ENCODE measurements at regions not wholly inside any gene's neighbourhood (a gene's known extent, or its start where the extent isn't known, plus 50 kb on each side); places are given as distances from the start of the nearest gene placed in this dataset.

DNA sequence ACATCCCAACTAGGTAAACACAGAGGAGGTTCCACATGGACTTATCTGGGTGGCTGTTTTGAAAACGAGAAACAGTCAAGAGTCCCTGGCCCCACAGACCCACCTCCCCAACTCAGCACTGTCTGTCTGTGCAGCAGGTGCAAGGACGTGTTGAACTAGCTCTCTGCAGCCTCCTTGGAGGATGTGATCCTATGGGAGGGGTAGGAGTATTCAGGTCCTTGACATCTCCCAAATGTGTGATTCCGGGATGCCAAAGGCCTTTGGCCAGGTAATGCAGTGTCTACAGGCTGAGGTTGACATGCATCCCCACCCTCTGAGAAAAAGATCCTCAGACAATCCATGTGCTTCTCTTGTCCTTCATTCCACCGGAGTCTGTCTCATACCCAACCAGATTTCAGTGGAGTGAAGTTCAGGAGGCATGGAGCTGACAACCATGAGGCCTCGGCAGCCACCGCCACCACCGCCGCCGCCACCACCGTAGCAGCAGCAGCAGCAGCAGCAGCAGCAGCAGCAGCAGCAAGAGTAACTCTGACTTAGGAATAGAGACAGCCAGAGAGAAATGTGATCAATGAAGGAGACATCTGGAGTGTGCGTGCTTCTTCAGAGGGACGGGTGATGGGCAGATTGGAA, 151.6 kb upstream of the CAMK1G start:
- TF ChIP-seq EZH2 (IDR thresholded peaks at IDR 0.05; ENCODE audit: low read depth, unreplicated experiment) (no peak), REST (IDR thresholded peaks at IDR 0.05; ENCODE audit: unreplicated experiment) (no peak), ZNF331 (CRISPR knock-in tag; IDR thresholded peaks at IDR 0.05; ENCODE audit: low read depth) (no peak), STAT1 (IDR thresholded peaks at IDR 0.05; ENCODE audit: unreplicated experiment) (no peak), POLR2AphosphoS5 (IDR thresholded peaks at IDR 0.05; ENCODE audit: low read depth) (0 out of 2 replicates have a peak, but pooled peaks have one; percentile 8), EZH2phosphoT487 (IDR thresholded peaks at IDR 0.05; ENCODE audit: unreplicated experiment) (no peak), NANOG (IDR thresholded peaks at IDR 0.05; ENCODE audit: borderline replicate concordance) (no peak), CREB1 (CRISPR knock-in tag; IDR thresholded peaks at IDR 0.05; ENCODE audit: low read depth) (no peak), JUNB (IDR thresholded peaks at IDR 0.05; ENCODE audit: unreplicated experiment) (no peak), ZNF462 (CRISPR knock-in tag; IDR thresholded peaks at IDR 0.05) (no peak), ZNF114 (CRISPR knock-in tag; IDR thresholded peaks at IDR 0.05) (no peak)
- TF ChIP-seq, protein P1, sequence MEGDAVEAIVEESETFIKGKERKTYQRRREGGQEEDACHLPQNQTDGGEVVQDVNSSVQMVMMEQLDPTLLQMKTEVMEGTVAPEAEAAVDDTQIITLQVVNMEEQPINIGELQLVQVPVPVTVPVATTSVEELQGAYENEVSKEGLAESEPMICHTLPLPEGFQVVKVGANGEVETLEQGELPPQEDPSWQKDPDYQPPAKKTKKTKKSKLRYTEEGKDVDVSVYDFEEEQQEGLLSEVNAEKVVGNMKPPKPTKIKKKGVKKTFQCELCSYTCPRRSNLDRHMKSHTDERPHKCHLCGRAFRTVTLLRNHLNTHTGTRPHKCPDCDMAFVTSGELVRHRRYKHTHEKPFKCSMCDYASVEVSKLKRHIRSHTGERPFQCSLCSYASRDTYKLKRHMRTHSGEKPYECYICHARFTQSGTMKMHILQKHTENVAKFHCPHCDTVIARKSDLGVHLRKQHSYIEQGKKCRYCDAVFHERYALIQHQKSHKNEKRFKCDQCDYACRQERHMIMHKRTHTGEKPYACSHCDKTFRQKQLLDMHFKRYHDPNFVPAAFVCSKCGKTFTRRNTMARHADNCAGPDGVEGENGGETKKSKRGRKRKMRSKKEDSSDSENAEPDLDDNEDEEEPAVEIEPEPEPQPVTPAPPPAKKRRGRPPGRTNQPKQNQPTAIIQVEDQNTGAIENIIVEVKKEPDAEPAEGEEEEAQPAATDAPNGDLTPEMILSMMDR (conservative IDR thresholded peaks at IDR 0.05; ENCODE audit: low read depth in 2 of 2) = no peak
- TF ChIP-seq, protein P2, sequence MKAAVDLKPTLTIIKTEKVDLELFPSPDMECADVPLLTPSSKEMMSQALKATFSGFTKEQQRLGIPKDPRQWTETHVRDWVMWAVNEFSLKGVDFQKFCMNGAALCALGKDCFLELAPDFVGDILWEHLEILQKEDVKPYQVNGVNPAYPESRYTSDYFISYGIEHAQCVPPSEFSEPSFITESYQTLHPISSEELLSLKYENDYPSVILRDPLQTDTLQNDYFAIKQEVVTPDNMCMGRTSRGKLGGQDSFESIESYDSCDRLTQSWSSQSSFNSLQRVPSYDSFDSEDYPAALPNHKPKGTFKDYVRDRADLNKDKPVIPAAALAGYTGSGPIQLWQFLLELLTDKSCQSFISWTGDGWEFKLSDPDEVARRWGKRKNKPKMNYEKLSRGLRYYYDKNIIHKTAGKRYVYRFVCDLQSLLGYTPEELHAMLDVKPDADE (IDR thresholded peaks at IDR 0.05) = no peak

Data from GM23338 (cell line).